ENCODE measurements at regions not wholly inside any gene's neighbourhood (a gene's known extent, or its start where the extent isn't known, plus 50 kb on each side); places are given as distances from the start of the nearest gene placed in this dataset.

DNA sequence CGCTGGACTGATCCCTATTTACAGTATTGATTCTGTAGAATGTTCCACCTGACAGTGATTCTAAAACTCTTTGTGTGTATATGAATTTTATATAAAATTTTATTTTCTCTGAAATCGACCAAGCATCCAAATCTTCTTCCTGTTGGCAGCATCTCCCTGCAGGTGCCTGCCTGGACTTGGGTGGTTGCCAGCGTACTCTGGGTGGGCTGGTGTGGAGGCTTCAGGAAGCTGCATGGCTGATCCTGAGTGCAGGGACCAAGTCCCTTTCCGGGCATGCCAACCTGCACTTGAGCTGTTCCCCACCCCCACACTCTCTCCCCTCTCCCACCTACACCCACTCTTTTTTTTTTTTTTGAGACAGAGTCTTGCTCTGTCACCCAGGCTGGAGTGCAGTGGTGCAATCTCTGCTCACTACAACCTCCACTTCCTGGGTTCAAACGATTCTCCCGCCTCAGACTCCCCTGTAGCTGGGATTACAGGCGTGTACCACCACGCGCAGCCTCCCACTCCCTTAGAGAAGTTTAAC, 53.2 kb upstream of the ALKAL2 start:
- H3K9me1 ChIP-seq (replicated peaks; ENCODE audit: control insufficient read depth, extremely low read depth, insufficient read depth, low read length) = no peaks in the 10 kb centered on the region
- H3K36me3 ChIP-seq (ENCODE audit: control insufficient read depth in 2 of 2, extremely low read depth in 1 of 2, insufficient read depth in 2 of 2, low read length in 2 of 2) = no peaks in the 10 kb centered on the region
- no peak overlapping the region for H2AFZ ChIP-seq (ENCODE audit: low read depth, low read length)
- no TSS peak for BruUV-seq (replicated peaks)
- H3K4me3 ChIP-seq (replicated peaks in 1 of 3; ENCODE audit: insufficient read depth in 1 of 3, low read depth in 1 of 3, low read length in 3 of 3) = no peak overlapping the region
- peaks cover 2% of the 10 kb centered on the region for H3K9me3 ChIP-seq (replicated peaks; ENCODE audit: control insufficient read depth, insufficient read depth, low read length)
- H3K4me2 ChIP-seq (ENCODE audit: insufficient read depth, low read length) = no peak overlapping the region
- H4K20me1 ChIP-seq (replicated peaks; ENCODE audit: control insufficient read depth, extremely low read depth, insufficient read depth, low read length) = no peaks in the 10 kb centered on the region
- TF ChIP-seq JUN (IDR thresholded peaks at IDR 0.05; ENCODE audit: borderline replicate concordance, insufficient read depth, insufficient read length, low read depth) (no peak), MAX (IDR thresholded peaks at IDR 0.05; ENCODE audit: insufficient read depth, insufficient read length) (no peak), GATA2 (IDR thresholded peaks at IDR 0.05; ENCODE audit: insufficient read depth, insufficient read length, low read depth, low read length) (no peak), EZH2 (IDR thresholded peaks at IDR 0.05; ENCODE audit: borderline replicate concordance, low read depth, low read length, severe bottlenecking) (no peak), POLR2A (IDR thresholded peaks at IDR 0.05; ENCODE audit: low read depth, low read length) (no peak), MYC (IDR thresholded peaks at IDR 0.05; ENCODE audit: low read depth, low read length) (no peak), POLR2AphosphoS5 (IDR thresholded peaks at IDR 0.05; ENCODE audit: insufficient read depth, low read depth, low read length) (no peak), FOS (IDR thresholded peaks at IDR 0.05; ENCODE audit: borderline replicate concordance, insufficient read depth, low read length) (no peak)
- TF ChIP-seq, protein P1, sequence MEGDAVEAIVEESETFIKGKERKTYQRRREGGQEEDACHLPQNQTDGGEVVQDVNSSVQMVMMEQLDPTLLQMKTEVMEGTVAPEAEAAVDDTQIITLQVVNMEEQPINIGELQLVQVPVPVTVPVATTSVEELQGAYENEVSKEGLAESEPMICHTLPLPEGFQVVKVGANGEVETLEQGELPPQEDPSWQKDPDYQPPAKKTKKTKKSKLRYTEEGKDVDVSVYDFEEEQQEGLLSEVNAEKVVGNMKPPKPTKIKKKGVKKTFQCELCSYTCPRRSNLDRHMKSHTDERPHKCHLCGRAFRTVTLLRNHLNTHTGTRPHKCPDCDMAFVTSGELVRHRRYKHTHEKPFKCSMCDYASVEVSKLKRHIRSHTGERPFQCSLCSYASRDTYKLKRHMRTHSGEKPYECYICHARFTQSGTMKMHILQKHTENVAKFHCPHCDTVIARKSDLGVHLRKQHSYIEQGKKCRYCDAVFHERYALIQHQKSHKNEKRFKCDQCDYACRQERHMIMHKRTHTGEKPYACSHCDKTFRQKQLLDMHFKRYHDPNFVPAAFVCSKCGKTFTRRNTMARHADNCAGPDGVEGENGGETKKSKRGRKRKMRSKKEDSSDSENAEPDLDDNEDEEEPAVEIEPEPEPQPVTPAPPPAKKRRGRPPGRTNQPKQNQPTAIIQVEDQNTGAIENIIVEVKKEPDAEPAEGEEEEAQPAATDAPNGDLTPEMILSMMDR (IDR thresholded peaks at IDR 0.05; ENCODE audit: extremely low read depth in 1 of 2, insufficient read depth in 1 of 2, low read depth in 1 of 2, low read length in 2 of 2) = no peak
- intact Hi-C loops (cut with micrococcal nuclease) = no loop called here
- DNase-seq (ENCODE audit: low read depth, low spot score) = no peak
- POLR2A ChIA-PET = no interaction called here
- H3K4me1 ChIP-seq (ENCODE audit: control insufficient read depth, extremely low read depth, insufficient read depth, low read length) = no peaks in the 10 kb centered on the region
- no peak overlapping the region for H3K9ac ChIP-seq (replicated peaks; ENCODE audit: extremely low read depth, insufficient read depth, low read length)
- CTCF ChIA-PET = no interaction called here
- no peaks in the 10 kb centered on the region for H3K79me2 ChIP-seq (ENCODE audit: control insufficient read depth, insufficient read depth, low read length)
- no peak for FAIRE-seq
- dilution Hi-C loops (cut with MboI; ENCODE audit: extremely low pct_ligation_motif_present, low sequenced_read_pairs) = no loop called here
- no peaks in the 10 kb centered on the region for H3K27me3 ChIP-seq (ENCODE audit: control insufficient read depth in 2 of 2, insufficient read depth in 2 of 2, low read length in 2 of 2)
- H3K27ac ChIP-seq (ENCODE audit: insufficient read depth, low read depth, low read length) = no peak overlapping the region

All from endothelial cell of umbilical vein (primary cell).